A673 (cell line): ENCODE measurements at regions not wholly inside any gene's neighbourhood (a gene's known extent, or its start where the extent isn't known, plus 50 kb on each side); places are given as distances from the start of the nearest gene placed in this dataset.

Source experiments
- EZH2 ChIP-seq: fragments of 200-600 bp; sonication (generic); IDR thresholded peaks from 2 replicates; pipeline ENCODE4 v1.6.1; 2017; ENCODE audit warnings: borderline replicate concordance, low read depth, mild to moderate bottlenecking, mixed read lengths, antibody characterized with exemption, low read length; ENCODE audit not compliant: poor library complexity, severe bottlenecking
- TF ChIP-seq, protein P1 (sequence below): fragments of 300-800, 200-600 bp; sonication (generic); conservative IDR thresholded peaks from 2 replicates; pipeline ENCODE4 v1.5.1; 2017; ENCODE audit warnings: low read depth, mild to moderate bottlenecking, antibody characterized with exemption, low read length, moderate library complexity, mixed read lengths

DNA sequence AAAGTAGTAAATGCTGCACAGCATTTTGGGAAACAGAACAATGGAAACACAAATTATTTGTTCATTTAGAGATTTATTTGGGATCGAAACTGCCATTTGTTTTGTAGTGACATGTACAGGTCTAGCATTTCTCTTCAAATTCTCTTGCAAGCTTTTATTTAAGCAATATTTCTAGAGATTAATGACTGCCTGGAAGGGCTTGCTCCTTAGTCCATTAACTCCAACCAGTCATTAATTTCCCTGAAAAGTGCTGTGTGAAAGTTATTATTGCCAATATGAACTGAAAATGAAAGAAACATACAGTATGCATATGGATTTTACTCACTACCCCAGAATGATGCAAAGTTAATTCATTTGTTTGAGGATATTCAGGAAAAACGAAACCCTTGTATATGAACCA lies 1349.6 kb upstream of the FLRT2 start:
- TF ChIP-seq, protein P1, sequence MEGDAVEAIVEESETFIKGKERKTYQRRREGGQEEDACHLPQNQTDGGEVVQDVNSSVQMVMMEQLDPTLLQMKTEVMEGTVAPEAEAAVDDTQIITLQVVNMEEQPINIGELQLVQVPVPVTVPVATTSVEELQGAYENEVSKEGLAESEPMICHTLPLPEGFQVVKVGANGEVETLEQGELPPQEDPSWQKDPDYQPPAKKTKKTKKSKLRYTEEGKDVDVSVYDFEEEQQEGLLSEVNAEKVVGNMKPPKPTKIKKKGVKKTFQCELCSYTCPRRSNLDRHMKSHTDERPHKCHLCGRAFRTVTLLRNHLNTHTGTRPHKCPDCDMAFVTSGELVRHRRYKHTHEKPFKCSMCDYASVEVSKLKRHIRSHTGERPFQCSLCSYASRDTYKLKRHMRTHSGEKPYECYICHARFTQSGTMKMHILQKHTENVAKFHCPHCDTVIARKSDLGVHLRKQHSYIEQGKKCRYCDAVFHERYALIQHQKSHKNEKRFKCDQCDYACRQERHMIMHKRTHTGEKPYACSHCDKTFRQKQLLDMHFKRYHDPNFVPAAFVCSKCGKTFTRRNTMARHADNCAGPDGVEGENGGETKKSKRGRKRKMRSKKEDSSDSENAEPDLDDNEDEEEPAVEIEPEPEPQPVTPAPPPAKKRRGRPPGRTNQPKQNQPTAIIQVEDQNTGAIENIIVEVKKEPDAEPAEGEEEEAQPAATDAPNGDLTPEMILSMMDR: no peak
- TF ChIP-seq EZH2: no peak
